Epithelial cell of proximal tubule (primary cell): ENCODE measurements at regions not wholly inside any gene's neighbourhood (a gene's known extent, or its start where the extent isn't known, plus 50 kb on each side); places are given as distances from the start of the nearest gene placed in this dataset.

Source experiments
- DNase-seq: peaks from one replicate; pipeline ENCODE4 v3.0.0-alpha.2; 2011; ENCODE audit warnings: low read depth
- H3K4me3 ChIP-seq: 2 replicates; pipeline ENCODE4 v1.5.1; 2011; ENCODE audit warnings: low read depth, mild to moderate bottlenecking, low read length
- CTCF ChIP-seq: conservative IDR thresholded peaks from 2 replicates; pipeline ENCODE4 v1.5.1; 2012; ENCODE audit warnings: low read depth, mild to moderate bottlenecking, low read length

DNA sequence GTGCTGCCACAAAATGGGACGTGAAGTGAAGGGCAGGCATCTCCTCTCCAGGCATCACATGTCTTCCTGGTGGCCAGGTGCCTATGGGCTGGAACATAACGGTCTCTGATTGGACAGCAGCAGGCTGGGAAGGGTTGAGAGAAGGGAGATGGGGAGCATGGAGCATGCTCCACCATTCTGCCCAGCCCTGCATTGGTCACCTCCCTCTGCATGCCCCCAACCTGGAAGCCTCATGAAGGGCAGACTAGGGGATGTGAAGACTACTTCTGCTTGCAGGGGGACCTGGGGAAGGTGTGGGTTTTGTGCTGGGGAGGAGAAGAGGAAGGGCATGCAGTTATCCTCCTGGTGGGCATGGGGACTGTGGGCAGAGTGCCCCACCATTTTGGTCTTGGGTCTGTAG is 782.2 kb downstream of the TBC1D22A start:
- no peak overlapping the region for H3K4me3 ChIP-seq
- DNase-seq, result no peak
- no peak for TF ChIP-seq CTCF

- no peak for DNase-seq
- H3K4me3 ChIP-seq, result no peak overlapping the region
- TF ChIP-seq CTCF, result no peak
Observed at GRCh38 chr22:47543447-47543846, 781.0 kb downstream of the TBC1D22A start.

GRCh38 chr22:47540011-47540410 is 777.6 kb downstream of the TBC1D22A start:
- no peak overlapping the region for H3K4me3 ChIP-seq
- TF ChIP-seq CTCF, result no peak
- DNase-seq, result no peak

DNA sequence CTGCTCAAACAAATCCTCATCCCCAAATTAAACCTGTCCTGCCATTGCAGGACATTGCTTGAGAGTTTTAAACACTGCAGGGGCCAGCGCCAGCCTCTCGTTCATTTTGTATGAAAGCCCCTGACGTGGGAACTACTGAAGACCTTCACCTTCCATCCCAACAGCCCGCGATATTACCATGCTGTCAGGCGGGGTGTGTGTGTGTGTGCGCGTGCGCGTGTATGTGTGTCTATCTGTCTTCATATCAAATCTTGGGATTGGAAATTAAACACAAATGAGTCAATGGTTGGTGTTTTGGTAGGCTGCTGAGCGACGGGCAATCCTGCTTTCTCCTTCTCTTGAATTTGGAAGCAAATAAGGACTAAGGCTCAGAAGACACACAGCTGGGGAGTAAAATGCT is 776.9 kb downstream of the TBC1D22A start:
- DNase-seq, result no peak
- TF ChIP-seq CTCF, result no peak

DNA sequence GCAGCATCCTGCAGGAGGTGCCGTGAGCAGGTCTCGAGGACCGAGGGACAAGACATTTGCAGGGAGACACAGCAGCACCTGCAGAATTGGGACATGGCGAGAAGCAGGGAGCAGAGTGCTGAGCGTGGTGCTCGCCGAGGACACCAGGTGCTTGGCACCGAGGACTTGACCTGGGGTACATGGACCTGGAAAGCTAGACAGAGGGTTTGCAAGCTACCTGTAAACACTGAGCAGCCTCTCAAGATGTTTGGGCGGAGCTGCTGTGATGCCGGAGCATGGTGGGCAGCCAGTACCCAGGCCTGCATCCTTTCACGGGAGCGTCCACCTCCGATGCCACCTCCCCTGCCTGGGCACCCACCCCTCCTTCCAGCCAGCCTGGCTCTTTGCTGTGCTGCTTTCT is 773.2 kb downstream of the TBC1D22A start:
- H3K4me3 ChIP-seq, result no peak overlapping the region
- DNase-seq, result no peak
- no peak for TF ChIP-seq CTCF

More for the DNA sequence above, 776.9 kb downstream of the TBC1D22A start:
- no peak overlapping the region for H3K4me3 ChIP-seq

DNA sequence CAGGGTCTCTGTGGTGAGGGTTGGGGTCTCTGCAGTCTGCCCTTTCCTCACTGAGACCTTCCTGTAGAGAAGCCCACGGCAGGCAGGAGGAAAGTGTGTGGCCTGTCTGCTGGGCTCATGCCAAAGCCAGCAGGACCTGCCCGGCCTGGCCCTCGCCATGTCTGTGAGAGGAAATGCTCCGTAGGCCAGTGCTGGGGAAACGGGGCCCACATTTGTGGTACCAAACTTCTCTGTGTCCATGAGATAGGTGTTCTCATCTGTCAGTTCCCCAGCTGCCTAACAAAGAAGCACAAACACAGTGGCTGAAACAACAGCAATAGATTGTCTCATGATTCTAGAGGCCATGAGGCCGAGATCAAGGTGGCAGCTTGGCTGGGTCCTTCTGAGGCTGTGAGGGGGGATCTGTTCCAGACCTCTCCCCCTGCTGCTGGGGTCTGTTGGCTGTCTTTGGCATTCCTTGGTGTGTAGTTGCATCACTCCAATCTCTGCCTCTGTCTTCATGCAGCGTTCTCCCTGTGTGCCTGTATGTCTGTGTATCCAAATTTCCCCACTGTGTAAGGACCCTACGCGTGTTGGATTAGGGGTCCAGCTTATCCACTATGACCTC is 772.5 kb downstream of the TBC1D22A start:
- DNase-seq, result no peak
- H3K4me3 ChIP-seq, result no peak overlapping the region
- no peak for TF ChIP-seq CTCF
